ENCODE measurements at regions not wholly inside any gene's neighbourhood (a gene's known extent, or its start where the extent isn't known, plus 50 kb on each side); places are given as distances from the start of the nearest gene placed in this dataset.

- no peak for TF ChIP-seq PATZ1 (CRISPR knock-in tag; IDR thresholded peaks at IDR 0.05; ENCODE audit: borderline replicate concordance)
- no peak for TF ChIP-seq RBFOX2 (IDR thresholded peaks at IDR 0.05; ENCODE audit: low read depth, low read length)
- no peak for TF ChIP-seq BMI1 (IDR thresholded peaks at IDR 0.05; ENCODE audit: low read length)
- TF ChIP-seq ZNF655 (CRISPR knock-in tag; IDR thresholded peaks at IDR 0.05): no peak
- TF ChIP-seq ZNF668 (CRISPR knock-in tag; IDR thresholded peaks at IDR 0.05): no peak
- no peak for TF ChIP-seq ZNF24 (IDR thresholded peaks at IDR 0.05)
These were observed 173.4 kb upstream of the HUWE1 start for GRCh38 chrX:53859890-53860289.
